ENCODE measurements at regions not wholly inside any gene's neighbourhood (a gene's known extent, or its start where the extent isn't known, plus 50 kb on each side); places are given as distances from the start of the nearest gene placed in this dataset.

- no peak for ATAC-seq
- H3K4me1 Mint-ChIP-seq, result no peaks in the 10 kb centered on the region
- H3K27me3 Mint-ChIP-seq, result no peaks in the 10 kb centered on the region
- no peaks in the 10 kb centered on the region for H3K36me3 Mint-ChIP-seq
- no peak overlapping the region for H3K4me3 Mint-ChIP-seq
- H3K27ac Mint-ChIP-seq, result no peak overlapping the region
- H3K9me3 Mint-ChIP-seq, result peaks cover 17% of the 10 kb centered on the region
Measured at GRCh38 chr2:123040506-123040905, 984.6 kb upstream of the CNTNAP5 start.

- no peaks in the 10 kb centered on the region for H3K4me1 Mint-ChIP-seq
- H3K4me3 Mint-ChIP-seq, result no peak overlapping the region
- peaks cover 5% of the 10 kb centered on the region for H3K9me3 Mint-ChIP-seq
- no peaks in the 10 kb centered on the region for H3K36me3 Mint-ChIP-seq
- no peak for ATAC-seq
- H3K27ac Mint-ChIP-seq, result no peak overlapping the region
- no peaks in the 10 kb centered on the region for H3K27me3 Mint-ChIP-seq
Measured at GRCh38 chr2:123043458-123043857, 981.6 kb upstream of the CNTNAP5 start.

DNA sequence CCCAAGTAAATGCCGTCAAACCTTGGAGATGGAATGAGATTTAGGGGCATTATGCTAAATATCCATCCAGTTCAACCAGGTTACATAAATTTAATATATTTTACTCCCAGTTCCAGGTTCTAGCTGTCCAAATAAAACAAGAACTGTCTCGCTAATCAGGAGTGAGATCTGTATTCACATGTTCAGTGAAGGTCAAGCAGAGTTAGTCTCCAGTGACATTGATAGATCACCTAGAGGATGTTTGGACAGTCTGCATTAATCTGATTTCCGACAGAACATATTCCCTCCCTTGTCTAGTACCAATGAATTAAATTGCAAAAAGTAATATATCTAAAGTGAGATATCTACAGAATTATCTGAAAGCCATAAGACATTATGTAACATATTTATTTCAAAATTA, 979.4 kb upstream of the CNTNAP5 start:
- Mint-ChIP-seq H3K4me1 (no peaks in the 10 kb centered on the region), H3K9me3 (peaks cover 2% of the 10 kb centered on the region), H3K4me3 (no peak overlapping the region), H3K36me3 (no peaks in the 10 kb centered on the region), H3K27ac (no peak overlapping the region), H3K27me3 (no peaks in the 10 kb centered on the region)
- no peak for ATAC-seq

- no peak overlapping the region for H3K4me3 Mint-ChIP-seq
- no peaks in the 10 kb centered on the region for H3K4me1 Mint-ChIP-seq
- H3K27me3 Mint-ChIP-seq, result no peaks in the 10 kb centered on the region
- ATAC-seq, result no peak
- peaks cover 5% of the 10 kb centered on the region for H3K9me3 Mint-ChIP-seq
- no peaks in the 10 kb centered on the region for H3K36me3 Mint-ChIP-seq
- no peak overlapping the region for H3K27ac Mint-ChIP-seq
Measured at GRCh38 chr2:123047186-123047585, 977.9 kb upstream of the CNTNAP5 start.

DNA sequence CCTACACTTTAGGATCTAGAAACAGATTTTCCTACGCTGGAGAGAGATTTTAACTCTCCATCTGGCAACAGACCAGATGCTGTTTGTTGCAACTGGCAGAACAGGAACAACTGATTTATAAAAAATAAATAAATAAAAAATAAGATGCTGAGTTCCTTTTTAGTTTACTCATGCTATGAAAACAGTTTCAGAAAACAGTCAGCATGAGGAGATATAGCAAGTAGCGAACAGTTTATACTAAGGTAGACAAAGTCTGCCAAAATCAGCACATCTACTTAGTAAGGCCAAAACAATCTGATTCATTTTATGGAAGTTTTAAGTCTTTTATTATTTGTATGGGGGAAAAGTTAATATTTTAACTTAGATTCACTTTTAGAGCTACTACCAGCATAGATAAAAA, 974.0 kb upstream of the CNTNAP5 start:
- no peak for ATAC-seq
- no peak overlapping the region for H3K4me3 Mint-ChIP-seq
- H3K36me3 Mint-ChIP-seq, result no peaks in the 10 kb centered on the region
- no peaks in the 10 kb centered on the region for H3K4me1 Mint-ChIP-seq
- H3K27ac Mint-ChIP-seq, result no peak overlapping the region
- H3K9me3 Mint-ChIP-seq, result peaks cover 7% of the 10 kb centered on the region
- H3K27me3 Mint-ChIP-seq, result no peaks in the 10 kb centered on the region

- H3K4me1 Mint-ChIP-seq, result no peaks in the 10 kb centered on the region
- peaks cover 8% of the 10 kb centered on the region for H3K9me3 Mint-ChIP-seq
- H3K27ac Mint-ChIP-seq, result no peak overlapping the region
- no peak overlapping the region for H3K4me3 Mint-ChIP-seq
- H3K27me3 Mint-ChIP-seq, result no peaks in the 10 kb centered on the region
- no peaks in the 10 kb centered on the region for H3K36me3 Mint-ChIP-seq
- no peak for ATAC-seq
Measured at GRCh38 chr2:123061534-123061933, 963.6 kb upstream of the CNTNAP5 start.

GRCh38 chr2:123073371-123073770, 951.7 kb upstream of the CNTNAP5 start:
- Mint-ChIP-seq H3K4me3 (no peak overlapping the region), H3K4me1 (no peaks in the 10 kb centered on the region), H3K9me3 (peaks cover 3% of the 10 kb centered on the region), H3K36me3 (no peaks in the 10 kb centered on the region), H3K27me3 (no peaks in the 10 kb centered on the region), H3K27ac (no peak overlapping the region)
- no peak for ATAC-seq

DNA sequence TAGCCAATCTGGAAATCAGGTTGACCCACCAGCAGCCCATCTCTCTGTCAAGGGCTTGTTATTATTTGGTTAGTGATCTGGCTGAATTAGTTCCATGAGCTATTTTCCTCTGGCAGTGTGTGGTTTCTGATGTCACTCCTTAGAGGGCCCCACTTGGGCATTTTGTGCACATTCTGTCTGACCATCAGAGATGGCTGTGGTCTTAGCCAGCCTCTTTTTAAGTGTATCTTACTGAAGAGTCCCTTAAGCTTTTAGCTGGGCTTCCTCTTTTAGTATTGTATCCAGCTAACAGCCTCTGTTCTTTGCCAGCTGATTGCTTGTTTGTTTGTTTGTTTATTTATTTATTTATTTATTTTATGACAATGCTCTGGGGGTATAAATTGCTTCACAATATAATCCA, 951.1 kb upstream of the CNTNAP5 start:
- no peaks in the 10 kb centered on the region for H3K4me1 Mint-ChIP-seq
- H3K9me3 Mint-ChIP-seq, result peaks cover 3% of the 10 kb centered on the region
- no peak overlapping the region for H3K27ac Mint-ChIP-seq
- no peaks in the 10 kb centered on the region for H3K36me3 Mint-ChIP-seq
- H3K27me3 Mint-ChIP-seq, result no peaks in the 10 kb centered on the region
- H3K4me3 Mint-ChIP-seq, result no peak overlapping the region
- no peak for ATAC-seq

DNA sequence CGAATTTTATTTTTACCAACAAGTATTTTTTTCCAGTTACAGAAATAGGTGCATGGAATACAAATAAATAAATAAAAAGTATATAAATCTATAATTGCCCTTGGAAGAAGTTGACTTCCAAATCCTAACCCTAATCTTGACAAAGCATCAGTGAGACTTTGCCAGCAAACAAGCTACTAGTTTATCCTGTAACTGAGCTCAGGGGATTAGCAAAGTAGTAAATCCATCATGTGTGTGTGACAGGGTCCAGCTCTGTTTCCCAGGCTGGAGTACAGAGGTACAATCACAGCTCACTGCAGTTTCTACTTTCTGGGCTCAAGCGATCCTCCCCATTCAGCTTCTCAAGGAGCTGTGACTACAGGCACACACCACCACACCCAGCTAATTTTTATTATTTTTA, 948.0 kb upstream of the CNTNAP5 start:
- ATAC-seq, result no peak
- Mint-ChIP-seq H3K9me3 (no peaks in the 10 kb centered on the region), H3K27ac (no peak overlapping the region), H3K27me3 (no peaks in the 10 kb centered on the region), H3K4me1 (no peaks in the 10 kb centered on the region), H3K4me3 (no peak overlapping the region), H3K36me3 (no peaks in the 10 kb centered on the region)

- no peak overlapping the region for H3K4me3 Mint-ChIP-seq
Measured at GRCh38 chr2:123080331-123080730, 944.8 kb upstream of the CNTNAP5 start.

GRCh38 chr2:123085484-123085883, 939.6 kb upstream of the CNTNAP5 start:
- no peaks in the 10 kb centered on the region for H3K36me3 Mint-ChIP-seq
- peaks cover 3% of the 10 kb centered on the region for H3K9me3 Mint-ChIP-seq
- H3K4me1 Mint-ChIP-seq, result no peaks in the 10 kb centered on the region
- no peak overlapping the region for H3K4me3 Mint-ChIP-seq
- no peaks in the 10 kb centered on the region for H3K27me3 Mint-ChIP-seq
- ATAC-seq, result no peak
- no peak overlapping the region for H3K27ac Mint-ChIP-seq

More at GRCh38 chr2:123080331-123080730, 944.8 kb upstream of the CNTNAP5 start:
- Mint-ChIP-seq H3K27me3 (no peaks in the 10 kb centered on the region), H3K27ac (no peak overlapping the region), H3K4me1 (no peaks in the 10 kb centered on the region), H3K9me3 (peaks cover 3% of the 10 kb centered on the region), H3K36me3 (no peaks in the 10 kb centered on the region)
- ATAC-seq, result no peak

GRCh38 chr2:123086613-123087385, 938.3 kb upstream of the CNTNAP5 start:
- no peak overlapping the region for H3K27ac Mint-ChIP-seq
- H3K4me1 Mint-ChIP-seq, result no peaks in the 10 kb centered on the region
- no peak for ATAC-seq
- H3K36me3 Mint-ChIP-seq, result no peaks in the 10 kb centered on the region
- no peaks in the 10 kb centered on the region for H3K27me3 Mint-ChIP-seq
- peaks cover 3% of the 10 kb centered on the region for H3K9me3 Mint-ChIP-seq
- H3K4me3 Mint-ChIP-seq, result no peak overlapping the region

GRCh38 chr2:123091471-123091870, 933.6 kb upstream of the CNTNAP5 start:
- H3K4me1 Mint-ChIP-seq, result no peaks in the 10 kb centered on the region
- no peaks in the 10 kb centered on the region for H3K9me3 Mint-ChIP-seq
- H3K27me3 Mint-ChIP-seq, result no peaks in the 10 kb centered on the region
- no peak for ATAC-seq
- no peak overlapping the region for H3K4me3 Mint-ChIP-seq
- no peak overlapping the region for H3K27ac Mint-ChIP-seq
- no peaks in the 10 kb centered on the region for H3K36me3 Mint-ChIP-seq

DNA sequence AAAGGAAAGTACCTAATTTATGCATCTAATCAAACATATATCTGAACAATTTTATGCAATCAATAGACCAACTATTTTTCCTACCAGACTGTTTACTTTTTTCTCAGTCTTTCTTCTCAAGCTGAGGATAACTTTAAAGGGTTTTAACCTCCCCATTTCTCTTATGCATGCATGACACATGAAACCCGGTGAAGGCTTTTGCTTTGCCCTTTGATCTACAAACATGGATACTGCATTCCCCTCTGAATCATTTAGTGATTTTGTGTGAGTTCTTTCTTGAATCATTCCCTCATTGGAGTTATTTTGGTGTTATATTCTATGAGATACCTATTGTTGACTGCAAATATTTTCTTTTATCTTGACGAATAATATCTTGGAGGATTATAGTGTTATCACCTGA, 931.9 kb upstream of the CNTNAP5 start:
- no peak for ATAC-seq
- H3K9me3 Mint-ChIP-seq, result peaks cover 3% of the 10 kb centered on the region
- no peaks in the 10 kb centered on the region for H3K4me1 Mint-ChIP-seq
- H3K27ac Mint-ChIP-seq, result no peak overlapping the region
- H3K27me3 Mint-ChIP-seq, result no peaks in the 10 kb centered on the region
- H3K4me3 Mint-ChIP-seq, result no peak overlapping the region
- H3K36me3 Mint-ChIP-seq, result no peaks in the 10 kb centered on the region

DNA sequence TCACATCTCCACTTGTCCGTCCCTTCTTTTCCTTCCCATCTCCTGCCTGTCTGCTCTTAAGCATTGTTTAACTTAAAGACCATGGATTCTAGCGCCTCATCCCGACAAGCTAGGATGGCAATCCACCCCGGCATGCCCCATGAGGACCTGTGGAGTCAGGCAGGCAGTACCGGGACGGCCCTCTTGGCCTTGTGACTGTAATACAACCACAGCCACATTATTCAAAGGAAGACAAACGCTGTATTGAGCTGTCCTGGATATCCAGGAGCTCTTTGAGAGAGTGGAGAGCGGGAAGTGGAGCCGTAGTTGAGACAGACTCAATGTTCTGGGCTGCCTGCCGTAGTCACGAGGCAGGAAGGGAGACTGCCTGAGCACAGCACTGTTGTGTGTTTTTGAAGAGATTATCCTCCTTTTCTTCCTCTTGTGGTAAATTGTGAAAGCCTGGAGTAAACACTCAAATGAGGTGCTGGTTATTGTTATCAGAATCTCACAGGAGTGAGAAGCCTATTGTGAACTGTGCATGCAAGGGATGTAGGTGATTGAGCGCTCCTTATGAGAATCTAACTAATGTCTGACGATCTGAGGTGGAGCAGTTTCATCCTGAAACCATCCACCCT, 929.8 kb upstream of the CNTNAP5 start:
- no peak for ATAC-seq
- H3K4me1 Mint-ChIP-seq, result no peaks in the 10 kb centered on the region
- no peaks in the 10 kb centered on the region for H3K27me3 Mint-ChIP-seq
- no peak overlapping the region for H3K4me3 Mint-ChIP-seq
- no peak overlapping the region for H3K27ac Mint-ChIP-seq
- H3K9me3 Mint-ChIP-seq, result peaks cover 3% of the 10 kb centered on the region
- no peaks in the 10 kb centered on the region for H3K36me3 Mint-ChIP-seq

DNA sequence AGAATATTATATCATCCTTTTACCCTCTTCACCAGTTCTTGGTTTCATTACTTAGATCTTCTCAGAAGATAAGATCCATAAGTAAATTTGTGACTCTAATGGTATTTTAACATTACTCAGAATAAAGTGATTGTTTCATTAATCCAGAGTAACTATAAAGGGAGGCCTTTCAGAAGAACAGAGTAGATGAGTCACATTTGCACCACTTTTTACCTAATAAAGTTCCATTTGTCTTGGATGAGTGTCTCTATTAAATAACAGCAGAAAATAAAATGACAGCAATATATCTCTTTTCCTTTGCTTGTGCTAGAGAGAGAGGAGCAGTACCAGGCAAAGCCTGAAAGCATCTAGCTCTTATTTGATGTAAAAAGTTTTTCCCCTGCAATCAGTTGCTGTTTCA, 926.5 kb upstream of the CNTNAP5 start:
- Mint-ChIP-seq H3K9me3 (peaks cover 3% of the 10 kb centered on the region), H3K27me3 (no peaks in the 10 kb centered on the region), H3K4me3 (no peak overlapping the region), H3K27ac (no peak overlapping the region), H3K4me1 (no peaks in the 10 kb centered on the region), H3K36me3 (no peaks in the 10 kb centered on the region)
- ATAC-seq, result no peak

Data from stimulated activated memory B cell treated with anti-CD40 and anti-IgM and Interleukin-4, amounts not matched to agents 10 μg/mL and 1 μg/mL and 100 μg/mL, for 72 hours (primary cell).